ENCODE measurements at regions not wholly inside any gene's neighbourhood (a gene's known extent, or its start where the extent isn't known, plus 50 kb on each side); places are given as distances from the start of the nearest gene placed in this dataset.
A peak's percentile ranks its signal among the peaks of the same experiment; 100 is the strongest.

GRCh38 chr5:54927097-54927746 is 58.2 kb downstream of the ESM1 start:
- DNase-seq (ENCODE audit: low read depth in 1 of 2, low spot score in 1 of 2), result no peak

DNA sequence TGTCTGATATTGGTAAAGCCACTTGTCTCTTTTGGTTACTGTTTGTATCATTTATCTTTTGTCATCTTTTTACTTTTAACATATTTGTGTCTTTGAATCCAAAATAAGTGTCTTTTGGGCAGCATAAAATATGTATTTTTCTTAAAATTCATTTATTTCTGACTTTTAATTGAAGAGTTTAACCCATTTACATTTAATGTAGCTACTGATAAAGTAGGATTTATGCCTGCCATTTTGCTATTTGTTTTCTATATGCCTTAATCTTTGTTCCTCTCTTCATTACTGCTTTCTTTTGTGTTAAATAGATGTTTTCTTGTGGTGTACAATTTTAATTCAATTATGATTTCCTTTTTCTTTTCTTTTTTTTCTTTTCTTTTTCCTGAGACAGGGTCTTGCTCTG is 60.9 kb downstream of the ESM1 start:
- no peak for DNase-seq (ENCODE audit: low read depth in 1 of 2, low spot score in 1 of 2)

GRCh38 chr5:54917323-54917722 is 68.1 kb downstream of the ESM1 start:
- no peak for DNase-seq (ENCODE audit: low read depth in 1 of 2, low spot score in 1 of 2)

GRCh38 chr5:54915466-54916027 is 69.8 kb downstream of the ESM1 start:
- DNase-seq (ENCODE audit: low read depth in 1 of 2, low spot score in 1 of 2), result no peak

GRCh38 chr5:54912021-54912420 is 73.4 kb downstream of the ESM1 start:
- DNase-seq (ENCODE audit: low read depth in 1 of 2, low spot score in 1 of 2), result no peak

DNA sequence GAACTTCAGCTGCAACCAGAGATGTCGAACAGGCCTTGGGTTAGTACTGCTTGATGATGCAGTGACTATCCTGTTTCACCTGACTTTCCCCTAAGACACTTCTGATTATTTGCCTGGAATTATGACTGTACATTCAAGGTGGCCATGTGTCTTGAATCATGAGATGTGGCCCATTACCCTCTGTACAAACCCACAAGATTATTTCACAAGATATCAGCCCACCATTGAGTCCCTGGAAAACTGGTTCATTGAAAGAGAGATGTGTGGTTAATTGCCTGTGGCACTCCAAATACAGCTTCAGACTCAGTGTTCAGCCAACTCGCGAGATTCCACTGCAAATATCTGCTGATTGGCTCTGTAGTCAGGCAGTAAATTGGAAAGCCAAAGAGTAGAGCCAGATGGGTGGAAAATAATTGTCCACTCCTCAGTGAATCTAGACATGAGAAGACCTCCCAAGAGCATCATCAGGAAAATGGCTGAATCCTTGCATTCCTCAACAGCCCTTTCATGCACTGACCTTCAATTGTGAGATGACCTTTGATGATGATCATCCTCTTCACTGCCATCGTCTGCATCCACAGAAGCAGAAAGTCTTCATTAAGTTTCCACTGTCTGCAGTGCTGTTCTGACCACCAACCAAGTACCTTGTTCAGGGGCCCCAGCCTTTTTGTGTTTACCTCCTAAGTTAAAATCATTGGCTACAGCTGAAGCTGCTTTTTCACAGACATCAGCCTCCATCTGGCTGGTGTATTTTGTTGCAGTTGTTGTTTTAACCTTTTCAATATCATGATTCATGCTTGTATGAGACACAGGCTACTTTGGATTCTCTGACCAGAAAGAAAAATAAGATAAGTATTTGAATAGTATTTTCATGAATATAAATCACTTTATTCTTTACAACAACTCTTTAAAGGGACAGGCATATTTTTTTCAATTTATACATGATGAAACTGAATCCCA is 75.2 kb downstream of the ESM1 start:
- no peak for DNase-seq (ENCODE audit: low read depth in 1 of 2, low spot score in 1 of 2)

DNA sequence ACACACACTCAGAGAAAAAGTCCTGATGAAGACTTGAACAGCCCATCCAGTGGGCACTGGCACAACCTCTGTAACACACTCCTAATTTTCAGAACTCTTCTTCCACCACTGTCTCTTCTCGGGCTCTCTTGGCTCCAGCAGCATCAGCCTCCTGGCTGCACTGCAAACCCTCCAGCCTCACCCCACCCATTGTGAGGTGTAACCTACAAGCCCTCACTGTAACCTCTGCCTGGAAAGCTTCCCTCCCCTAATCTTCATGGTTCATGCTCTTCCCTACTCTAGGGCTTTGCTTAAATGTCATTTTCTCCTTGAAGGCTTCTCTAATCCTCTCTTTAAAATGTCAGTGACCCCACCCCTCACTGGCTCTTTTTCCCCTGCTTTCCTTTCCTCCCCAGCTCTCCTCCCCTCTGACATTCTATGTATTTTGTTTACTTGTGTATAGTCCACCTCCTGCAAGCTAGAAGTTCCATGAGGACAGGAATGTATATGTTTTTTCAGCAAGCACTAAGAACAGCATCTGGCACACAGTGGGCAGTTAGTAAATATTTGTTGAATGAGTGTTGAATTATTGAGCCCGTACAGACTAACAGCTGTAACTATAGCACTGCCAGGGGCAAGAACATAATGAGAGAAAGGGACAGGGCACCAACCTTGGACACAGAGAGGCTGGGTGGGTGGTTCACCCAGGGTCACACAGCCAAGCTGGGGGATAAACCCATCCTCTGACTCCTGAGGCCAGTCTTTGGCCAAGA is 76.4 kb downstream of the ESM1 start:
- no peak for DNase-seq (ENCODE audit: low read depth in 1 of 2, low spot score in 1 of 2)

- DNase-seq (ENCODE audit: low read depth in 1 of 2, low spot score in 1 of 2), result peak; percentile 16 to 50
These were observed 79.4 kb downstream of the ESM1 start for GRCh38 chr5:54905942-54906537.

GRCh38 chr5:54905246-54905795 is 80.1 kb downstream of the ESM1 start:
- no peak for DNase-seq (ENCODE audit: low read depth in 1 of 2, low spot score in 1 of 2)

DNA sequence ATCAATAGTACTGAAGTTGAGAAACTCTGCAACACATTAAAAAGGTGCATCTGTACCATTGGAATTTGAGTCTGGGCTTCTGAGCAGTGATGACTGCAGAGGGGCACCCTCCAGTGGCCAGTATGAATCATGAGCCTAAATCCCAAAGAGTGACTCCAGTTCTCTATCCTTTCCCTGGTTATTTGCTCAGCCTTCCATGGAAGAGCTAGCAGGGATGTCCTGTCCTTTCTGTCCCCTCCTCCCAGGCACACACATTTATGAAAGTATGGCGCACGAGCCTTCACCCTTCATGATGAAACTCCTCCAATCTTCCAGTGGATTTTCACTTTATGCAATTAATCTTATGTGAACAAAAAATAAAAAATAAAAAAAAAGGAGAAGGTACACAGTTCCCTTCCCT is 81.0 kb downstream of the ESM1 start:
- DNase-seq (ENCODE audit: low read depth in 1 of 2, low spot score in 1 of 2), result no peak

GRCh38 chr5:54902791-54903473 is 82.5 kb downstream of the ESM1 start:
- DNase-seq (ENCODE audit: low read depth in 1 of 2, low spot score in 1 of 2), result no peak

GRCh38 chr5:54900984-54901725 is 84.2 kb downstream of the ESM1 start:
- no peak for DNase-seq (ENCODE audit: low read depth in 1 of 2, low spot score in 1 of 2)

- DNase-seq (ENCODE audit: low read depth in 1 of 2, low spot score in 1 of 2), result no peak
These were observed 88.4 kb downstream of the ESM1 start for GRCh38 chr5:54897001-54897400.

- DNase-seq (ENCODE audit: low read depth in 1 of 2, low spot score in 1 of 2), result no peak
These were observed 89.5 kb downstream of the ESM1 start for GRCh38 chr5:54895816-54896341.

GRCh38 chr5:54894957-54895815 is 90.2 kb downstream of the ESM1 start:
- DNase-seq (ENCODE audit: low read depth in 1 of 2, low spot score in 1 of 2), result no peak

DNA sequence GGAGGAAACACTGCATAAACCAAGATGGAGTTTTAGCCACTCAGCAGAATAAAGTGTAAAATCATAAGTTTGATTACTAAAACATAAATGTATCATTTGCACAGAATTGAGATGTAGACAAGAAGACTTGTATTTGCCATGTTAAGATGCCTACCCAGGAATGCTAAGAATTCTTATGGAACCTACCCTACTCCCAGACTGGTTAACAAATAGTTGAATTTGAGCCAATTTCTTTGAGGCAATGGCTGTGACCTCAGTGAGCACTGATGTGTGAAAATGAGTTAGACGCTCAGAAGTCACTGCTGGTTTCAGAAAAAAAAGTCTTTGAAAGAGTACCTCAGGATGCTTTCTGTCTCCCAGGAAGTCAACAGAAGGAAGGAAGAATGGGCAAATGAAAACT is 95.6 kb downstream of the ESM1 start:
- DNase-seq (ENCODE audit: low read depth in 1 of 2, low spot score in 1 of 2), result no peak

DNA sequence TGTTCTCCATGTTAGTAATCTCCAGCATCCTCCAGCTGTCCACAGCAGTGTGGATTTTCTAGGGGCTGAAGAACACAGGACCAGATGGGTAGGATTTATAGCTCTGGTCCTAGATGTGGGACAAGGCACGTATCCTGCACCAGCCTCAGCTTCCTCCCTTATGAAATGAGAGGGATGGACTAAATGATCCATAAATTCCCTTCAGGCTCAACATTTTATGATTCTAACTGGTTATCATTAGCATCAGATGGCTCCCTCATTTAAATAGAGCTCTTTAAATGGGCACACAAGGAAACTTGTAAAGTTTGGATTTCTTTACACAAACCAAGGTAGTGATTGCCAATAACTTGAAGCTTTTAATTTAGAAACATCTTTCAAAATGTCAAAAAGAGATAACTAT is 97.7 kb downstream of the ESM1 start:
- DNase-seq (ENCODE audit: low read depth in 1 of 2, low spot score in 1 of 2), result no peak

DNA sequence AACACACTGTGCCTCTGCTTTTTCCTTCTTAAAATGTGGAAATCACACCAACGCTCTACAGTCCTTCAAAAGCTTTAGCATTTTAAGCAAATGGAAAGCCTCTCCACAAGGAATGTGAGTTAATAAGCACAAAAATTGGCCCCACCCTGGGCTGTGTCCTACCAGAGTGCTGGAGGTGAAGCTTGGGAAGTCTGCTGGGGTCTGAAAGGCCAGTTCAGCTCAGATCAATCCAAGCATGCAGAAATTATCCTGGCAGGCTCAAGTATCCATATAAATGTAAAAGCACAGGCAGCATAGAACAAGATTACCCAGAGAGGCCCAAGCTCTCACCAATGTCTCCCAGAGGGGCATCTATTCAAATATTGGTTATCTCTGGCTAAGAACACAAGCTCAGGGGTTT is 98.5 kb downstream of the ESM1 start:
- DNase-seq (ENCODE audit: low read depth in 1 of 2, low spot score in 1 of 2), result no peak
